ENCODE measurements at regions not wholly inside any gene's neighbourhood (a gene's known extent, or its start where the extent isn't known, plus 50 kb on each side); places are given as distances from the start of the nearest gene placed in this dataset.

GRCh38 chr20:50278684-50279531 is 88.3 kb downstream of the CEBPB start:
- no peak for TF ChIP-seq CTCF (conservative IDR thresholded peaks at IDR 0.05)
- TF ChIP-seq ZFX (IDR thresholded peaks at IDR 0.05) = no peak
